ENCODE measurements at regions not wholly inside any gene's neighbourhood (a gene's known extent, or its start where the extent isn't known, plus 50 kb on each side); places are given as distances from the start of the nearest gene placed in this dataset.
A peak's percentile ranks its signal among the peaks of the same experiment; 100 is the strongest.

GRCh38 chr1:30328401-30329262 is 394.8 kb downstream of the MATN1 start:
- Histone ChIP-seq H3K27me3 (ENCODE audit: insufficient read depth, low read length) (peaks cover under 1% of the 10 kb centered on the region), H3K4me1 (ENCODE audit: insufficient read depth, low read length) (no peaks in the 10 kb centered on the region), H3K4me3 (ENCODE audit: insufficient read depth, low read depth, low read length) (no peak overlapping the region), H3K27ac (ENCODE audit: low read depth, low read length) (no peak overlapping the region), H3K79me2 (ENCODE audit: insufficient read depth, low read length) (no peaks in the 10 kb centered on the region), H3K9me3 (ENCODE audit: insufficient read depth, low read depth, low read length) (no peaks in the 10 kb centered on the region), H4K20me1 (ENCODE audit: insufficient read depth, low read length) (no peaks in the 10 kb centered on the region), H3K4me2 (ENCODE audit: low read length) (no peak overlapping the region), H3K9ac (ENCODE audit: low read length) (no peak overlapping the region), H3K36me3 (ENCODE audit: insufficient read depth, low read length) (no peaks in the 10 kb centered on the region), H2AFZ (ENCODE audit: low read depth, low read length) (no peak overlapping the region)
- no peaks in the 10 kb centered on the region for H3K9me3 Mint-ChIP-seq (ENCODE audit: unreplicated experiment)
- peak overlapping the region; percentile 66 for H3K27ac Mint-ChIP-seq (ENCODE audit: unreplicated experiment)
- DNase-seq (ENCODE audit: low read depth) (no peak), FAIRE-seq (no peak)
- no peak overlapping the region for H3K4me3 Mint-ChIP-seq (ENCODE audit: unreplicated experiment)
- peaks cover 3% of the 10 kb centered on the region for H3K36me3 Mint-ChIP-seq (ENCODE audit: low read depth, unreplicated experiment)
- peaks cover 46% of the 10 kb centered on the region for H3K27me3 Mint-ChIP-seq (ENCODE audit: low read depth, unreplicated experiment)
- peaks cover 3% of the 10 kb centered on the region for H3K4me1 Mint-ChIP-seq (ENCODE audit: low read depth, unreplicated experiment)
- no peak for TF ChIP-seq CTCF (IDR thresholded peaks at IDR 0.05; ENCODE audit: insufficient read depth, low read depth, low read length)
- TF ChIP-seq EZH2 (IDR thresholded peaks at IDR 0.05; ENCODE audit: insufficient read depth, low read length): no peak

GRCh38 chr1:30328100-30328370 is 395.4 kb downstream of the MATN1 start:
- no peaks in the 10 kb centered on the region for H3K79me2 ChIP-seq (ENCODE audit: insufficient read depth, low read length)
- no peak overlapping the region for H3K4me3 ChIP-seq (ENCODE audit: insufficient read depth, low read depth, low read length)
- peaks cover 4% of the 10 kb centered on the region for H3K27me3 ChIP-seq (ENCODE audit: insufficient read depth, low read length)
- H3K9me3 ChIP-seq (ENCODE audit: insufficient read depth, low read depth, low read length): no peaks in the 10 kb centered on the region
- Mint-ChIP-seq H3K4me1 (ENCODE audit: low read depth, unreplicated experiment) (peaks cover 3% of the 10 kb centered on the region), H3K27ac (ENCODE audit: unreplicated experiment) (no peak overlapping the region), H3K36me3 (ENCODE audit: low read depth, unreplicated experiment) (peaks cover 3% of the 10 kb centered on the region), H3K27me3 (ENCODE audit: low read depth, unreplicated experiment) (peaks cover 49% of the 10 kb centered on the region), H3K4me3 (ENCODE audit: unreplicated experiment) (no peak overlapping the region), H3K9me3 (ENCODE audit: unreplicated experiment) (no peaks in the 10 kb centered on the region)
- H3K4me1 ChIP-seq (ENCODE audit: insufficient read depth, low read length): no peaks in the 10 kb centered on the region
- no peak for FAIRE-seq
- H3K9ac ChIP-seq (ENCODE audit: low read length): no peak overlapping the region
- no peak overlapping the region for H2AFZ ChIP-seq (ENCODE audit: low read depth, low read length)
- no peak overlapping the region for H3K27ac ChIP-seq (ENCODE audit: low read depth, low read length)
- H3K36me3 ChIP-seq (ENCODE audit: insufficient read depth, low read length): no peaks in the 10 kb centered on the region
- H4K20me1 ChIP-seq (ENCODE audit: insufficient read depth, low read length): no peaks in the 10 kb centered on the region
- TF ChIP-seq CTCF (IDR thresholded peaks at IDR 0.05; ENCODE audit: insufficient read depth, low read depth, low read length) (no peak), EZH2 (IDR thresholded peaks at IDR 0.05; ENCODE audit: insufficient read depth, low read length) (no peak)
- no peak overlapping the region for H3K4me2 ChIP-seq (ENCODE audit: low read length)
- no peak for DNase-seq (ENCODE audit: low read depth)

- Histone ChIP-seq H3K4me2 (ENCODE audit: low read length) (no peak overlapping the region), H3K27ac (ENCODE audit: low read depth, low read length) (no peak overlapping the region), H2AFZ (ENCODE audit: low read depth, low read length) (no peak overlapping the region), H3K9me3 (ENCODE audit: insufficient read depth, low read depth, low read length) (no peaks in the 10 kb centered on the region), H3K79me2 (ENCODE audit: insufficient read depth, low read length) (no peaks in the 10 kb centered on the region), H4K20me1 (ENCODE audit: insufficient read depth, low read length) (no peaks in the 10 kb centered on the region), H3K36me3 (ENCODE audit: insufficient read depth, low read length) (no peaks in the 10 kb centered on the region), H3K4me1 (ENCODE audit: insufficient read depth, low read length) (no peaks in the 10 kb centered on the region), H3K4me3 (ENCODE audit: insufficient read depth, low read depth, low read length) (no peak overlapping the region), H3K9ac (ENCODE audit: low read length) (no peak overlapping the region), H3K27me3 (ENCODE audit: insufficient read depth, low read length) (peaks cover 4% of the 10 kb centered on the region)
- Mint-ChIP-seq H3K36me3 (ENCODE audit: low read depth, unreplicated experiment) (peaks cover 3% of the 10 kb centered on the region), H3K27ac (ENCODE audit: unreplicated experiment) (no peak overlapping the region), H3K9me3 (ENCODE audit: unreplicated experiment) (no peaks in the 10 kb centered on the region), H3K27me3 (ENCODE audit: low read depth, unreplicated experiment) (peaks cover 52% of the 10 kb centered on the region), H3K4me1 (ENCODE audit: low read depth, unreplicated experiment) (peaks cover 3% of the 10 kb centered on the region), H3K4me3 (ENCODE audit: unreplicated experiment) (no peak overlapping the region)
- TF ChIP-seq CTCF (IDR thresholded peaks at IDR 0.05; ENCODE audit: insufficient read depth, low read depth, low read length) (no peak), EZH2 (IDR thresholded peaks at IDR 0.05; ENCODE audit: insufficient read depth, low read length) (no peak)
- FAIRE-seq (no peak), DNase-seq (ENCODE audit: low read depth) (no peak)
These were observed 395.9 kb downstream of the MATN1 start for GRCh38 chr1:30327370-30328099.
